ENCODE measurements at regions not wholly inside any gene's neighbourhood (a gene's known extent, or its start where the extent isn't known, plus 50 kb on each side); places are given as distances from the start of the nearest gene placed in this dataset.
A peak's percentile ranks its signal among the peaks of the same experiment; 100 is the strongest.
"Not testable (repeated sequence)": the region's sequence is repeated elsewhere in the genome, so short reads cannot be mapped to it uniquely, and the experiment has no call there.

GRCh38 chr12:127041985-127042625 lies 1224.9 kb upstream of the TMEM132C start:
- peak; percentile 30 for DNase-seq (ENCODE audit: low spot score)
- in situ Hi-C loops (cut with MboI; ENCODE audit: low pct_unique_long_range_greater_than_20kb, low sequenced_read_pairs, unreplicated experiment), result no loop called here
- no peak for TF ChIP-seq CTCF (IDR thresholded peaks at IDR 0.05; ENCODE audit: extremely low read depth, insufficient read depth, missing control alignments)

- no peak for DNase-seq (ENCODE audit: low spot score)
- no peak for TF ChIP-seq CTCF (IDR thresholded peaks at IDR 0.05; ENCODE audit: extremely low read depth, insufficient read depth, missing control alignments)
- in situ Hi-C loops (cut with MboI; ENCODE audit: low pct_unique_long_range_greater_than_20kb, low sequenced_read_pairs, unreplicated experiment), result no loop called here
These were observed 1223.2 kb upstream of the TMEM132C start for GRCh38 chr12:127043731-127044130.

GRCh38 chr12:127044836-127045235 lies 1222.1 kb upstream of the TMEM132C start:
- no peak for DNase-seq (ENCODE audit: low spot score)
- in situ Hi-C loops (cut with MboI; ENCODE audit: low pct_unique_long_range_greater_than_20kb, low sequenced_read_pairs, unreplicated experiment), result no loop called here
- no peak for TF ChIP-seq CTCF (IDR thresholded peaks at IDR 0.05; ENCODE audit: extremely low read depth, insufficient read depth, missing control alignments)

- in situ Hi-C loops (cut with MboI; ENCODE audit: low pct_unique_long_range_greater_than_20kb, low sequenced_read_pairs, unreplicated experiment), result no loop called here
- TF ChIP-seq CTCF (IDR thresholded peaks at IDR 0.05; ENCODE audit: extremely low read depth, insufficient read depth, missing control alignments), result no peak
- no peak for DNase-seq (ENCODE audit: low spot score)
These were observed 1220.5 kb upstream of the TMEM132C start for GRCh38 chr12:127046467-127046866.

DNA sequence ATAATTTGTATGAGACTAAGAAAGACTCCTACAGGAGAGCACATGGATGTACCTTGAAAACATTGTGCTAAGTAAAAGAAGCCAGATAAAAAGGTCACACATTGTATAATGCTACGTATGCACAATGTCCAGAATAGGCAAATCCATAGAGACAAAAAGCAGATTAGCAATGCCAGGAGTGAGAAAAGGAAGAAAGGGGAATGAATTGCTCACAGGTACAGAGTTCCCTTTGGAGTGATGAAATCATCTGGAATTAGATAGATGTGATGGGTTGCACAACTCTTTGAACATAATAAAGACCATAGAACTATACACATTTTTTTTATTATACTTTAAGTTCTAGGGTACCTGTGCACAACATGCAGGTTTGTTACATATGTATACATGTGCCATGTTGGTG lies 1218.9 kb upstream of the TMEM132C start:
- TF ChIP-seq CTCF (IDR thresholded peaks at IDR 0.05; ENCODE audit: extremely low read depth, insufficient read depth, missing control alignments), result no peak
- no peak for DNase-seq (ENCODE audit: low spot score)
- in situ Hi-C loops (cut with MboI; ENCODE audit: low pct_unique_long_range_greater_than_20kb, low sequenced_read_pairs, unreplicated experiment), result no loop called here

GRCh38 chr12:127048525-127048924 lies 1218.4 kb upstream of the TMEM132C start:
- DNase-seq (ENCODE audit: low spot score); in situ Hi-C loops (cut with MboI; ENCODE audit: low pct_unique_long_range_greater_than_20kb, low sequenced_read_pairs, unreplicated experiment): not testable (repeated sequence)

- TF ChIP-seq CTCF (IDR thresholded peaks at IDR 0.05; ENCODE audit: extremely low read depth, insufficient read depth, missing control alignments), result no peak
- no peak for DNase-seq (ENCODE audit: low spot score)
- in situ Hi-C loops (cut with MboI; ENCODE audit: low pct_unique_long_range_greater_than_20kb, low sequenced_read_pairs, unreplicated experiment), result no loop called here
These were observed 1215.8 kb upstream of the TMEM132C start for GRCh38 chr12:127051139-127051538.

Measured in GM13977 (cell line).